H9 (cell line): ENCODE measurements at regions not wholly inside any gene's neighbourhood (a gene's known extent, or its start where the extent isn't known, plus 50 kb on each side); places are given as distances from the start of the nearest gene placed in this dataset.

Experiments used
- DNase-seq: peaks from one replicate; pipeline ENCODE4 v3.0.0-alpha.2; 2017
- H2AFZ ChIP-seq: one replicate; pipeline ENCODE4 v1.6.1; 2013; ENCODE audit warnings: mild to moderate bottlenecking, low read length, control low read depth, moderate library complexity
- H2AK5ac ChIP-seq: 2 replicates; pipeline ENCODE4 v1.6.1; 2013; ENCODE audit warnings: low read length, control low read depth, mixed read lengths; ENCODE audit not compliant: insufficient read length
- H2BK120ac ChIP-seq: one replicate; pipeline ENCODE4 v1.6.1; 2013; ENCODE audit warnings: low read depth, mild to moderate bottlenecking, low read length, control low read depth, inconsistent platforms; ENCODE audit not compliant: poor library complexity, severe bottlenecking
- H2BK12ac ChIP-seq: 2 replicates; pipeline ENCODE4 v1.6.1; 2013; ENCODE audit warnings: low read length, control low read depth, mixed read lengths, low read depth; ENCODE audit not compliant: insufficient read length
- H2BK15ac ChIP-seq: 2 replicates; pipeline ENCODE4 v1.6.1; 2013; ENCODE audit warnings: low read depth, low read length, control low read depth
- H2BK20ac ChIP-seq: one replicate; pipeline ENCODE4 v1.6.1; 2013; ENCODE audit warnings: low read depth, mild to moderate bottlenecking, low read length, control low read depth, inconsistent platforms; ENCODE audit not compliant: poor library complexity, severe bottlenecking
- H2BK5ac ChIP-seq: 2 replicates; pipeline ENCODE4 v1.6.1; 2013; ENCODE audit warnings: low read length, control low read depth, mixed read lengths; ENCODE audit not compliant: insufficient read length
- H3K14ac ChIP-seq: 2 replicates; pipeline ENCODE4 v1.6.1; 2013; ENCODE audit warnings: low read length, control low read depth; ENCODE audit not compliant: insufficient read depth
- H3K18ac ChIP-seq: 2 replicates; pipeline ENCODE4 v1.6.1; 2013; ENCODE audit warnings: low read depth, mild to moderate bottlenecking, mixed read lengths, low read length, control low read depth; ENCODE audit not compliant: insufficient read length
- H3K23ac ChIP-seq: 2 replicates; pipeline ENCODE4 v1.6.1; 2013; ENCODE audit warnings: low read length, control low read depth, mixed read lengths, low read depth; ENCODE audit not compliant: insufficient read length
- H3K23me2 ChIP-seq: 2 replicates; pipeline ENCODE4 v1.6.1; 2013; ENCODE audit warnings: low read depth, mild to moderate bottlenecking, mixed read lengths, low read length, control low read depth; ENCODE audit not compliant: insufficient read length, poor library complexity, severe bottlenecking
- H3K27ac ChIP-seq: 2 replicates; pipeline ENCODE4 v1.5.1; 2013; ENCODE audit warnings: low read length, control low read depth, mixed read lengths, low read depth; ENCODE audit not compliant: insufficient read length
- H3K27me3 ChIP-seq: 2 replicates; pipeline ENCODE4 v1.6.1; 2013; ENCODE audit warnings: low read length, control low read depth, inconsistent platforms; ENCODE audit not compliant: insufficient read depth
- H3K4ac ChIP-seq: 2 replicates; pipeline ENCODE4 v1.6.1; 2013; ENCODE audit warnings: low read depth, mild to moderate bottlenecking, control low read depth, inconsistent platforms, low read length, moderate library complexity
- H3K4me1 ChIP-seq: 2 replicates; pipeline ENCODE4 v1.6.1; 2013; ENCODE audit warnings: low read length, control low read depth, inconsistent platforms; ENCODE audit not compliant: insufficient read depth
- H3K4me2 ChIP-seq: 2 replicates; pipeline ENCODE4 v1.6.1; 2013; ENCODE audit warnings: low read length, control low read depth, mixed read lengths; ENCODE audit not compliant: insufficient read length, insufficient read depth
- H3K56ac ChIP-seq: 2 replicates; pipeline ENCODE4 v1.6.1; 2013; ENCODE audit warnings: low read depth, mild to moderate bottlenecking, mixed read lengths, low read length, control low read depth; ENCODE audit not compliant: insufficient read length
- H3K79me1 ChIP-seq: 2 replicates; pipeline ENCODE4 v1.6.1; 2013; ENCODE audit warnings: low read depth, mild to moderate bottlenecking, moderate library complexity, low read length, control low read depth, inconsistent platforms; ENCODE audit not compliant: insufficient read depth, poor library complexity, severe bottlenecking
- H3K79me2 ChIP-seq: 2 replicates; pipeline ENCODE4 v1.6.1; 2013; ENCODE audit warnings: low read length, control low read depth, inconsistent platforms; ENCODE audit not compliant: insufficient read depth
- H3K9ac ChIP-seq: 2 replicates; pipeline ENCODE4 v1.6.1; 2013; ENCODE audit warnings: low read length, control low read depth, mixed read lengths; ENCODE audit not compliant: insufficient read length; ENCODE audit errors: extremely low read depth
- H3K9me3 ChIP-seq: one replicate; pipeline ENCODE4 v1.6.1; 2013; ENCODE audit warnings: low read depth, low read length, inconsistent platforms; ENCODE audit not compliant: control insufficient read depth
- H3T11ph ChIP-seq: one replicate; pipeline ENCODE4 v1.6.1; 2013; ENCODE audit warnings: mild to moderate bottlenecking, low read length, control low read depth, inconsistent platforms
- H4K20me1 ChIP-seq: one replicate; pipeline ENCODE4 v1.6.1; 2013; ENCODE audit not compliant: control insufficient read depth, insufficient read length, insufficient read depth
- H4K5ac ChIP-seq: 2 replicates; pipeline ENCODE4 v1.6.1; 2013; ENCODE audit warnings: low read depth, mild to moderate bottlenecking, mixed read lengths, low read length, control low read depth; ENCODE audit not compliant: insufficient read length
- H4K8ac ChIP-seq: replicated peaks from 2 replicates; pipeline ENCODE4 v1.6.1; 2013; ENCODE audit warnings: low read length, control low read depth, mixed read lengths, low read depth; ENCODE audit not compliant: insufficient read length
- H4K91ac ChIP-seq: 2 replicates; pipeline ENCODE4 v1.6.1; 2013; ENCODE audit warnings: low read depth, mild to moderate bottlenecking, moderate library complexity, mixed read lengths, low read length, control low read depth; ENCODE audit not compliant: insufficient read length
- H3K27ac Mint-ChIP-seq, 3 experiments: 2 replicates in 2 of 3; 3 replicates in 1 of 3; pipeline ENCODE4 v1.8.0; 2020 to 2021; ENCODE audit warnings: mixed read lengths in 3 of 3, mild to moderate bottlenecking in 1 of 3, moderate library complexity in 1 of 3
- H3K27me3 Mint-ChIP-seq: 2 replicates; pipeline ENCODE4 v1.8.0; 2021; ENCODE audit warnings: low read depth, mild to moderate bottlenecking, moderate library complexity, mixed read lengths
- H3K36me3 Mint-ChIP-seq, 3 experiments: 2 replicates in 2 of 3; 3 replicates in 1 of 3; pipeline ENCODE4 v1.8.0; 2020 to 2021; ENCODE audit warnings: low read depth in 3 of 3, mixed read lengths in 3 of 3; ENCODE audit not compliant: insufficient read depth in 1 of 3
- H3K4me1 Mint-ChIP-seq, 2 experiments: 2 replicates each; pipeline ENCODE4 v1.8.0; 2020; ENCODE audit warnings: mixed read lengths in 2 of 2
- H3K4me3 Mint-ChIP-seq, 2 experiments: 2 replicates in 1 of 2; 3 replicates in 1 of 2; pipeline ENCODE4 v1.8.0; 2020 to 2021; ENCODE audit warnings: mild to moderate bottlenecking in 2 of 2, mixed read lengths in 2 of 2, moderate library complexity in 1 of 2
- H3K9me3 Mint-ChIP-seq, 2 experiments: 2 replicates in 1 of 2; 3 replicates in 1 of 2; pipeline ENCODE4 v1.8.0; 2020; ENCODE audit warnings: mild to moderate bottlenecking in 2 of 2, mixed read lengths in 2 of 2, moderate library complexity in 1 of 2
- WGBS: extraction: QIAGEN DNeasy Blood & Tissue Kit; methylation state at CpG from one replicate; pipeline ENCODE4 v1.1.7; 2013; ENCODE audit warnings: missing lambda C conversion rate, low lambda C conversion rate, mixed read lengths; ENCODE audit not compliant: insufficient read length; ENCODE audit errors: extremely low coverage; 5-methylcytosine and 5-hydroxymethylcytosine counted together
- TF ChIP-seq, protein P1 (sequence below): fragments of 200-600 bp; sonication (generic); conservative IDR thresholded peaks from 3 replicates; pipeline ENCODE4 v1.8.0; 2021; ENCODE audit warnings: antibody characterized with exemption, mild to moderate bottlenecking

GRCh38 chr3:125646581-125646980 is 51.3 kb upstream of the OSBPL11 start:
- no peak overlapping the region for H2BK15ac ChIP-seq
- Mint-ChIP-seq H3K27ac (no peak overlapping the region), H3K9me3 (peaks cover 0 to 2% of the 10 kb centered on the region in 2 experiments; a peak in 1 of 5 replicates), H3K36me3 (peaks cover 0 to 2% (median 0%) of the 10 kb centered on the region in 3 experiments; a peak in 1 of 7 replicates), H3K27me3 (no peaks in the 10 kb centered on the region), H3K4me1 (peaks cover 25% of the 10 kb centered on the region in 2 experiments), H3K4me3 (no peak overlapping the region)
- H2BK120ac ChIP-seq: no peak overlapping the region
- no peak overlapping the region for H3K9ac ChIP-seq
- H4K91ac ChIP-seq: no peak overlapping the region
- TF ChIP-seq, protein P1, sequence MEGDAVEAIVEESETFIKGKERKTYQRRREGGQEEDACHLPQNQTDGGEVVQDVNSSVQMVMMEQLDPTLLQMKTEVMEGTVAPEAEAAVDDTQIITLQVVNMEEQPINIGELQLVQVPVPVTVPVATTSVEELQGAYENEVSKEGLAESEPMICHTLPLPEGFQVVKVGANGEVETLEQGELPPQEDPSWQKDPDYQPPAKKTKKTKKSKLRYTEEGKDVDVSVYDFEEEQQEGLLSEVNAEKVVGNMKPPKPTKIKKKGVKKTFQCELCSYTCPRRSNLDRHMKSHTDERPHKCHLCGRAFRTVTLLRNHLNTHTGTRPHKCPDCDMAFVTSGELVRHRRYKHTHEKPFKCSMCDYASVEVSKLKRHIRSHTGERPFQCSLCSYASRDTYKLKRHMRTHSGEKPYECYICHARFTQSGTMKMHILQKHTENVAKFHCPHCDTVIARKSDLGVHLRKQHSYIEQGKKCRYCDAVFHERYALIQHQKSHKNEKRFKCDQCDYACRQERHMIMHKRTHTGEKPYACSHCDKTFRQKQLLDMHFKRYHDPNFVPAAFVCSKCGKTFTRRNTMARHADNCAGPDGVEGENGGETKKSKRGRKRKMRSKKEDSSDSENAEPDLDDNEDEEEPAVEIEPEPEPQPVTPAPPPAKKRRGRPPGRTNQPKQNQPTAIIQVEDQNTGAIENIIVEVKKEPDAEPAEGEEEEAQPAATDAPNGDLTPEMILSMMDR: no peak
- H3K27me3 ChIP-seq: no peaks in the 10 kb centered on the region
- no peak overlapping the region for H3K18ac ChIP-seq
- H3K23me2 ChIP-seq: no peaks in the 10 kb centered on the region
- H2BK20ac ChIP-seq: no peak overlapping the region
- no peak overlapping the region for H3K27ac ChIP-seq
- H3K23ac ChIP-seq: no peak overlapping the region
- H3K9me3 ChIP-seq: no peaks in the 10 kb centered on the region
- no peak overlapping the region for H3K4me2 ChIP-seq
- H3K14ac ChIP-seq: no peak overlapping the region
- DNase-seq: no peak
- H4K8ac ChIP-seq: no peak overlapping the region
- no peak overlapping the region for H3K56ac ChIP-seq
- H2BK5ac ChIP-seq: no peak overlapping the region
- H2AK5ac ChIP-seq: no peak overlapping the region
- H4K20me1 ChIP-seq: no peaks in the 10 kb centered on the region
- no peak overlapping the region for H3K4ac ChIP-seq
- no peak overlapping the region for H3T11ph ChIP-seq
- H2BK12ac ChIP-seq: no peak overlapping the region
- no peak overlapping the region for H2AFZ ChIP-seq
- H3K79me1 ChIP-seq: no peaks in the 10 kb centered on the region
- no peaks in the 10 kb centered on the region; the same call in 1 of the 2 replicates for H3K4me1 ChIP-seq
- H3K79me2 ChIP-seq: no peaks in the 10 kb centered on the region
- H4K5ac ChIP-seq: no peak overlapping the region
- WGBS: no CpG with 5 or more reads among the region's 1 CpG
